Endothelial cell of umbilical vein (primary cell): ENCODE measurements at regions not wholly inside any gene's neighbourhood (a gene's known extent, or its start where the extent isn't known, plus 50 kb on each side); places are given as distances from the start of the nearest gene placed in this dataset.

Experiments used
- BruUV-seq: library from RNA; stranded (reverse); fragments of 400-500 nt; replicated peaks from 2 replicates; lab custom pipeline; 2021; lab: Mats Ljungman, UMichigan
- CTCF ChIA-PET: fragments of 300-600, 350-600 bp; sonication (Branson Sonifier 250); formaldehyde crosslinking; loops from one replicate; lab custom pipeline; 2021; ENCODE audit warnings: antibody characterized with exemption, inconsistent platforms; lab: Charles Lee
- POLR2A ChIA-PET: fragments of 300-600, 350-600 bp; sonication (Branson Sonifier 250); formaldehyde crosslinking; loops from one replicate; lab custom pipeline; 2021; ENCODE audit warnings: antibody characterized with exemption, inconsistent platforms; lab: Charles Lee
- DNase-seq: peaks from one replicate; pipeline ENCODE4 v3.0.0-alpha.2; 2011; ENCODE audit warnings: low read depth, low spot score
- FAIRE-seq: peaks from 2 replicates; lab custom pipeline; 2011; peaks lifted over from hg19 to GRCh38; lab: Jason Lieb, UNC
- H2AFZ ChIP-seq: 2 replicates; pipeline ENCODE4 v1.6.0; 2012; ENCODE audit warnings: low read depth, low read length, control low read depth, inconsistent platforms
- H3K27ac ChIP-seq: 2 replicates; pipeline ENCODE4 v1.5.1; 2011; ENCODE audit warnings: low read depth, mild to moderate bottlenecking, control low read depth, low read length, moderate library complexity; ENCODE audit not compliant: insufficient read depth
- H3K27me3 ChIP-seq, 2 experiments: 2 replicates each; pipeline versions ENCODE4 v1.6.0 to v1.6.1; 2011; ENCODE audit warnings: low read length in 2 of 2, mixed read lengths in 1 of 2; ENCODE audit not compliant: control insufficient read depth in 2 of 2, insufficient read depth in 2 of 2
- H3K36me3 ChIP-seq, 2 experiments: 2 replicates in 1 of 2; 3 replicates in 1 of 2; pipeline ENCODE4 v1.5.1; 2011; ENCODE audit warnings: low read length in 2 of 2, mild to moderate bottlenecking in 1 of 2, moderate library complexity in 1 of 2; ENCODE audit not compliant: control insufficient read depth in 2 of 2, insufficient read depth in 2 of 2; ENCODE audit errors: extremely low read depth in 1 of 2
- H3K4me1 ChIP-seq: 3 replicates; pipeline ENCODE4 v1.5.1; 2011; ENCODE audit warnings: mild to moderate bottlenecking, low read length; ENCODE audit not compliant: control insufficient read depth, insufficient read depth; ENCODE audit errors: extremely low read depth
- H3K4me2 ChIP-seq: 2 replicates; pipeline ENCODE4 v1.6.1; 2011; ENCODE audit warnings: low read length, control low read depth, mixed read lengths; ENCODE audit not compliant: insufficient read depth
- H3K4me3 ChIP-seq, 3 experiments: fragments of 200-600 bp in 1 of 3; sonication (generic), shearing (Covaris generic) in 1 of 3; replicated peaks in 1 of 3; 2 replicates each; pipeline ENCODE4 v1.5.1; 2011 to 2016; ENCODE audit warnings: control low read depth in 3 of 3, low read length in 3 of 3, mild to moderate bottlenecking in 2 of 3, inconsistent platforms in 1 of 3, low read depth in 1 of 3, moderate library complexity in 1 of 3; ENCODE audit not compliant: insufficient read depth in 1 of 3
- H3K79me2 ChIP-seq: 2 replicates; pipeline ENCODE4 v1.6.0; 2012; ENCODE audit warnings: low read length, inconsistent platforms; ENCODE audit not compliant: control insufficient read depth, insufficient read depth
- H3K9ac ChIP-seq: replicated peaks from 2 replicates; pipeline ENCODE3; 2011; ENCODE audit warnings: low read length, control low read depth; ENCODE audit not compliant: insufficient read depth; ENCODE audit errors: extremely low read depth
- H3K9me1 ChIP-seq: replicated peaks from 3 replicates; pipeline ENCODE4 v1.6.0; 2011; ENCODE audit warnings: mild to moderate bottlenecking, low read length; ENCODE audit not compliant: control insufficient read depth, insufficient read depth; ENCODE audit errors: extremely low read depth
- H3K9me3 ChIP-seq: replicated peaks from 2 replicates; pipeline ENCODE4 v1.5.1; 2012; ENCODE audit warnings: low read length, inconsistent platforms; ENCODE audit not compliant: control insufficient read depth, insufficient read depth
- H4K20me1 ChIP-seq: replicated peaks from 2 replicates; pipeline ENCODE3; 2011; ENCODE audit warnings: mild to moderate bottlenecking, low read length; ENCODE audit not compliant: control insufficient read depth, insufficient read depth; ENCODE audit errors: extremely low read depth
- EZH2 ChIP-seq: IDR thresholded peaks from 2 replicates; pipeline ENCODE4 v1.6.1; 2012; ENCODE audit warnings: borderline replicate concordance, low read depth, mild to moderate bottlenecking, moderate library complexity, low read length, inconsistent platforms; ENCODE audit not compliant: severe bottlenecking
- FOS ChIP-seq: IDR thresholded peaks from 2 replicates; pipeline ENCODE4 v1.6.1; 2011; ENCODE audit warnings: mild to moderate bottlenecking, low read length, moderate library complexity, borderline replicate concordance; ENCODE audit not compliant: insufficient read depth
- GATA2 ChIP-seq: IDR thresholded peaks from 2 replicates; pipeline ENCODE4 v1.7.0; 2011; ENCODE audit warnings: low read depth, mild to moderate bottlenecking, moderate library complexity, mixed read lengths, low read length; ENCODE audit not compliant: insufficient read length, insufficient read depth
- MYC ChIP-seq: IDR thresholded peaks from one replicate; pipeline ENCODE4 v1.6.1; 2011; ENCODE audit warnings: mild to moderate bottlenecking, low read depth, low read length
- POLR2A ChIP-seq: IDR thresholded peaks from 2 replicates; pipeline ENCODE4 v1.6.1; 2012; ENCODE audit warnings: low read depth, mild to moderate bottlenecking, control low read depth, low read length
- POLR2AphosphoS5 ChIP-seq: IDR thresholded peaks from 2 replicates; pipeline ENCODE4 v1.6.1; 2012; ENCODE audit warnings: low read depth, mild to moderate bottlenecking, control low read depth, low read length, moderate library complexity; ENCODE audit not compliant: insufficient read depth
- dilution Hi-C: fragments of 300-500 bp; cut with MboI; formaldehyde crosslinking; loops from one replicate; pipeline ENCODE4 v1.15.0; 2019; ENCODE audit warnings: low sequenced_read_pairs; ENCODE audit not compliant: extremely low pct_ligation_motif_present
- intact Hi-C: fragments of 100-400 bp; cut with micrococcal nuclease; formaldehyde crosslinking; loops from one replicate; pipeline ENCODE4 v1.10.0; 2022
- TF ChIP-seq, protein P1 (sequence below), 2 donors: IDR thresholded peaks; 1 replicate in 1 of 2; 2 replicates in 1 of 2; pipeline ENCODE4 v1.5.1; 2011; ENCODE audit warnings: low read length in 2 of 2, mild to moderate bottlenecking in 2 of 2, moderate library complexity in 2 of 2, control low read depth in 1 of 2, inconsistent platforms in 1 of 2, low read depth in 1 of 2; ENCODE audit not compliant: insufficient read depth in 1 of 2; ENCODE audit errors: extremely low read depth in 1 of 2

DNA sequence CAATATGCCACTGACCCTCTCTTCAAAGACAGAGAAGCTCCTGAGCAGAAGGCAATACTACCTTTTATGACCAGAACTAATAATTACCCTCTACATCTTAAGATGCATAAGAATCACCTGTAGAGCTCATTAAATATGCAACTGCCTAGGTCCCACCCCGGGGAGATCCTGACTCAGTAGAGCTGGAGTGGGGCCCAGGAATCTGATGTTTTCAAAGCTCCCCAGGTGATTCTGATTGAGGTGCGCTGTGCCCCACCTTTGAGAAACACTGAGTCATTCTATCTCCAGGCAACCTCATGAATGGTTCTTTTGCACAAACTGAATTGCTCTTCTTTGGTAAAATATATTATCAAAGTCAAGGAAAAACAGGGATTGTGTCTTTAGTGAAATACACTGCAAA, 149.3 kb upstream of the BMP4 start:
- dilution Hi-C loops = no loop called here
- H3K9ac ChIP-seq = no peak overlapping the region
- H3K79me2 ChIP-seq = no peaks in the 10 kb centered on the region
- ChIA-PET POLR2A (no interaction called here), CTCF (interaction anchor here (0.9 to 3.5 kb wide), 6 partner anchors 13 to 568 kb away, joined by 3 to 12 read pairs (median 4); no protein-coding TSS in a partner anchor)
- TF ChIP-seq, protein P1, sequence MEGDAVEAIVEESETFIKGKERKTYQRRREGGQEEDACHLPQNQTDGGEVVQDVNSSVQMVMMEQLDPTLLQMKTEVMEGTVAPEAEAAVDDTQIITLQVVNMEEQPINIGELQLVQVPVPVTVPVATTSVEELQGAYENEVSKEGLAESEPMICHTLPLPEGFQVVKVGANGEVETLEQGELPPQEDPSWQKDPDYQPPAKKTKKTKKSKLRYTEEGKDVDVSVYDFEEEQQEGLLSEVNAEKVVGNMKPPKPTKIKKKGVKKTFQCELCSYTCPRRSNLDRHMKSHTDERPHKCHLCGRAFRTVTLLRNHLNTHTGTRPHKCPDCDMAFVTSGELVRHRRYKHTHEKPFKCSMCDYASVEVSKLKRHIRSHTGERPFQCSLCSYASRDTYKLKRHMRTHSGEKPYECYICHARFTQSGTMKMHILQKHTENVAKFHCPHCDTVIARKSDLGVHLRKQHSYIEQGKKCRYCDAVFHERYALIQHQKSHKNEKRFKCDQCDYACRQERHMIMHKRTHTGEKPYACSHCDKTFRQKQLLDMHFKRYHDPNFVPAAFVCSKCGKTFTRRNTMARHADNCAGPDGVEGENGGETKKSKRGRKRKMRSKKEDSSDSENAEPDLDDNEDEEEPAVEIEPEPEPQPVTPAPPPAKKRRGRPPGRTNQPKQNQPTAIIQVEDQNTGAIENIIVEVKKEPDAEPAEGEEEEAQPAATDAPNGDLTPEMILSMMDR (IDR thresholded peaks at IDR 0.05; ENCODE audit: extremely low read depth in 1 of 2, insufficient read depth in 1 of 2, low read depth in 1 of 2, low read length in 2 of 2) = no peak
- TF ChIP-seq MYC (no peak), FOS (no peak), GATA2 (no peak), POLR2AphosphoS5 (no peak), EZH2 (no peak), POLR2A (no peak)
- no peaks in the 10 kb centered on the region for H3K27me3 ChIP-seq
- H3K4me2 ChIP-seq = no peak overlapping the region
- intact Hi-C loops = loop anchor here (5.0 to 10.0 kb wide), 2 partner anchors 739 to 951 kb away; partner anchors contain the start of gene DDHD1
- no peaks in the 10 kb centered on the region for H3K36me3 ChIP-seq
- H4K20me1 ChIP-seq = no peaks in the 10 kb centered on the region
- H2AFZ ChIP-seq = no peak overlapping the region
- no peaks in the 10 kb centered on the region for H3K9me1 ChIP-seq
- no peaks in the 10 kb centered on the region for H3K9me3 ChIP-seq
- H3K4me3 ChIP-seq = no peak overlapping the region
- no peak for DNase-seq
- no peak overlapping the region for H3K27ac ChIP-seq
- FAIRE-seq = no peak
- BruUV-seq = no TSS peak
- H3K4me1 ChIP-seq = peaks cover 41% of the 10 kb centered on the region
